ENCODE measurements at regions not wholly inside any gene's neighbourhood (a gene's known extent, or its start where the extent isn't known, plus 50 kb on each side); places are given as distances from the start of the nearest gene placed in this dataset.
"Not testable (repeated sequence)": the region's sequence is repeated elsewhere in the genome, so short reads cannot be mapped to it uniquely, and the experiment has no call there.

GRCh38 chr3:124361566-124361965, 368.7 kb upstream of the UMPS start:
- DNase-seq (ENCODE audit: low spot score), result no peak

GRCh38 chr3:124362455-124362854, 367.8 kb upstream of the UMPS start:
- no peak for DNase-seq (ENCODE audit: low spot score)

GRCh38 chr3:124363476-124363875, 366.8 kb upstream of the UMPS start:
- DNase-seq (ENCODE audit: low spot score), result peak; percentile 48

GRCh38 chr3:124364317-124365020, 365.8 kb upstream of the UMPS start:
- no peak for DNase-seq (ENCODE audit: low spot score)

- DNase-seq (ENCODE audit: low spot score), result not testable (repeated sequence)
Observed at GRCh38 chr3:124366655-124367054, 363.6 kb upstream of the UMPS start.

- DNase-seq (ENCODE audit: low spot score), result no peak
Observed at GRCh38 chr3:124372775-124373174, 357.5 kb upstream of the UMPS start.

GRCh38 chr3:124373524-124373923, 356.7 kb upstream of the UMPS start:
- DNase-seq (ENCODE audit: low spot score), result no peak

GRCh38 chr3:124374583-124374982, 355.7 kb upstream of the UMPS start:
- no peak for DNase-seq (ENCODE audit: low spot score)

GRCh38 chr3:124381575-124382333, 348.5 kb upstream of the UMPS start:
- no peak for DNase-seq (ENCODE audit: low spot score)

- no peak for DNase-seq (ENCODE audit: low spot score)
Observed at GRCh38 chr3:124383051-124383450, 347.2 kb upstream of the UMPS start.

GRCh38 chr3:124383846-124384466, 346.3 kb upstream of the UMPS start:
- no peak for DNase-seq (ENCODE audit: low spot score)

- DNase-seq (ENCODE audit: low spot score), result no peak
Observed at GRCh38 chr3:124384527-124384926, 345.7 kb upstream of the UMPS start.

- peak; percentile 80 for DNase-seq (ENCODE audit: low spot score)
Observed at GRCh38 chr3:124385996-124386395, 344.3 kb upstream of the UMPS start.

GRCh38 chr3:124386996-124387595, 343.2 kb upstream of the UMPS start:
- no peak for DNase-seq (ENCODE audit: low spot score)

- no peak for DNase-seq (ENCODE audit: low spot score)
Observed at GRCh38 chr3:124391774-124392173, 338.5 kb upstream of the UMPS start.

GRCh38 chr3:124393340-124393739, 336.9 kb upstream of the UMPS start:
- no peak for DNase-seq (ENCODE audit: low spot score)

GRCh38 chr3:124395162-124395561, 335.1 kb upstream of the UMPS start:
- DNase-seq (ENCODE audit: low spot score), result no peak

GRCh38 chr3:124395584-124396338, 334.5 kb upstream of the UMPS start:
- DNase-seq (ENCODE audit: low spot score), result peak; percentile 34

GRCh38 chr3:124396339-124396950, 333.8 kb upstream of the UMPS start:
- DNase-seq (ENCODE audit: low spot score), result no peak

GRCh38 chr3:124397088-124397487, 333.2 kb upstream of the UMPS start:
- DNase-seq (ENCODE audit: low spot score), result no peak

- DNase-seq (ENCODE audit: low spot score), result no peak
Observed at GRCh38 chr3:124398594-124398993, 331.7 kb upstream of the UMPS start.

Measured in umbilical cord (tissue), 1 donor.